GM12875 (cell line): ENCODE measurements at regions not wholly inside any gene's neighbourhood (a gene's known extent, or its start where the extent isn't known, plus 50 kb on each side); places are given as distances from the start of the nearest gene placed in this dataset.

Experiments
- H3K4me3 ChIP-seq: one replicate; pipeline ENCODE4 v1.5.1; 2011; ENCODE audit warnings: low read depth, low read length, control low read depth
- CTCF ChIP-seq: IDR thresholded peaks from 2 replicates; pipeline ENCODE4 v1.5.1; 2011; ENCODE audit warnings: low read depth, mild to moderate bottlenecking, control low read depth, inconsistent platforms, low read length, moderate library complexity, borderline replicate concordance; ENCODE audit not compliant: insufficient read depth

- no peak for TF ChIP-seq CTCF
Observed at GRCh38 chr1:222335586-222335985, 212.3 kb downstream of the HHIPL2 start.

GRCh38 chr1:222334026-222334680 is 213.8 kb downstream of the HHIPL2 start:
- no peak overlapping the region for H3K4me3 ChIP-seq
- no peak for TF ChIP-seq CTCF

More at GRCh38 chr1:222335586-222335985, 212.3 kb downstream of the HHIPL2 start:
- H3K4me3 ChIP-seq, result no peak overlapping the region

GRCh38 chr1:222331765-222332164 is 216.1 kb downstream of the HHIPL2 start:
- no peak overlapping the region for H3K4me3 ChIP-seq
- TF ChIP-seq CTCF, result no peak

GRCh38 chr1:222331340-222331739 is 216.6 kb downstream of the HHIPL2 start:
- no peak for TF ChIP-seq CTCF
- no peak overlapping the region for H3K4me3 ChIP-seq

GRCh38 chr1:222329493-222330045 is 218.3 kb downstream of the HHIPL2 start:
- H3K4me3 ChIP-seq, result no peak overlapping the region
- TF ChIP-seq CTCF, result no peak

- H3K4me3 ChIP-seq, result no peak overlapping the region
- TF ChIP-seq CTCF, result no peak
Observed at GRCh38 chr1:222326710-222327036, 221.2 kb downstream of the HHIPL2 start.

GRCh38 chr1:222326006-222326709 is 221.7 kb downstream of the HHIPL2 start:
- TF ChIP-seq CTCF, result no peak
- no peak overlapping the region for H3K4me3 ChIP-seq
